Upper lobe of right lung (tissue), 1 donor: ENCODE measurements at regions not wholly inside any gene's neighbourhood (a gene's known extent, or its start where the extent isn't known, plus 50 kb on each side); places are given as distances from the start of the nearest gene placed in this dataset.

ENCODE experiments used
- ATAC-seq: fragments of 200-7000 bp; cut with Tn5 transposase; one replicate; pipeline ENCODE4 v1.9.1; 2020; ENCODE audit warnings: mild to moderate bottlenecking, moderate library complexity
- DNase-seq: peaks from one replicate; pipeline ENCODE4 v3.0.0-alpha.2; 2020
- H3K27ac ChIP-seq: fragments of 200-600 bp; one replicate; pipeline ENCODE4 v1.8.0; 2022
- H3K27me3 ChIP-seq: fragments of 200-600 bp; one replicate; pipeline ENCODE4 v1.8.0; 2022; ENCODE audit warnings: mild to moderate bottlenecking
- H3K36me3 ChIP-seq: fragments of 200-600 bp; one replicate; pipeline ENCODE4 v1.8.0; 2022
- H3K4me1 ChIP-seq: fragments of 200-600 bp; one replicate; pipeline ENCODE4 v1.8.0; 2022
- H3K4me3 ChIP-seq: fragments of 200-600 bp; one replicate; pipeline ENCODE4 v1.8.0; 2022; ENCODE audit warnings: mild to moderate bottlenecking
- H3K9me3 ChIP-seq: fragments of 200-600 bp; one replicate; pipeline ENCODE4 v1.8.0; 2022
- CTCF ChIP-seq: fragments of 200-600 bp; IDR thresholded peaks from one replicate; pipeline ENCODE4 v1.8.0; 2022; ENCODE audit warnings: antibody characterized with exemption
- intact Hi-C: fragments of 100-400 bp; cut with DNase I; formaldehyde crosslinking; loops from one replicate; pipeline ENCODE4 v1.11.0; 2022
- donor health status: DM: no; HTN: yes; CAD: no; lungs with severe emphysema.

- TF ChIP-seq CTCF = no peak
- DNase-seq (no peak), ATAC-seq (no peak)
- no peaks in the 10 kb centered on the region for H3K27me3 ChIP-seq
- H3K36me3 ChIP-seq = no peaks in the 10 kb centered on the region
- no peak overlapping the region for H3K27ac ChIP-seq
- H3K9me3 ChIP-seq = no peaks in the 10 kb centered on the region
- H3K4me3 ChIP-seq = no peak overlapping the region
- no peaks in the 10 kb centered on the region for H3K4me1 ChIP-seq
- intact Hi-C loops = no loop called here
Observed at GRCh38 chr3:174667386-174667785, 191.7 kb upstream of the NAALADL2 start.

- Histone ChIP-seq H3K27ac (no peak overlapping the region), H3K9me3 (no peaks in the 10 kb centered on the region), H3K4me3 (no peak overlapping the region), H3K36me3 (no peaks in the 10 kb centered on the region), H3K4me1 (no peaks in the 10 kb centered on the region), H3K27me3 (no peaks in the 10 kb centered on the region)
- DNase-seq = no peak
- intact Hi-C loops = no loop called here
- no peak for TF ChIP-seq CTCF
- ATAC-seq = no peak
Observed at GRCh38 chr3:174675406-174675805, 183.7 kb upstream of the NAALADL2 start.

- no peak for TF ChIP-seq CTCF
- Histone ChIP-seq H3K4me3 (no peak overlapping the region), H3K27me3 (no peaks in the 10 kb centered on the region), H3K9me3 (no peaks in the 10 kb centered on the region), H3K36me3 (no peaks in the 10 kb centered on the region), H3K4me1 (no peaks in the 10 kb centered on the region), H3K27ac (no peak overlapping the region)
- DNase-seq = no peak
- intact Hi-C loops = no loop called here
- peak; percentile 46 for ATAC-seq
Observed at GRCh38 chr3:174681784-174682183, 177.3 kb upstream of the NAALADL2 start.

- H3K9me3 ChIP-seq = no peaks in the 10 kb centered on the region
- no peak for DNase-seq
- no peaks in the 10 kb centered on the region for H3K4me1 ChIP-seq
- ATAC-seq = no peak
- no peak overlapping the region for H3K27ac ChIP-seq
- no peaks in the 10 kb centered on the region for H3K36me3 ChIP-seq
- intact Hi-C loops = no loop called here
- no peak overlapping the region for H3K4me3 ChIP-seq
- no peaks in the 10 kb centered on the region for H3K27me3 ChIP-seq
- no peak for TF ChIP-seq CTCF
Observed at GRCh38 chr3:174685796-174686195, 173.3 kb upstream of the NAALADL2 start.

- no peaks in the 10 kb centered on the region for H3K27me3 ChIP-seq
- H3K4me1 ChIP-seq = no peaks in the 10 kb centered on the region
- H3K36me3 ChIP-seq = no peaks in the 10 kb centered on the region
- DNase-seq = no peak
- ATAC-seq = no peak
- no peaks in the 10 kb centered on the region for H3K9me3 ChIP-seq
- no peak overlapping the region for H3K4me3 ChIP-seq
- no peak overlapping the region for H3K27ac ChIP-seq
- intact Hi-C loops = no loop called here
- TF ChIP-seq CTCF = no peak
Observed at GRCh38 chr3:174697310-174697709, 161.8 kb upstream of the NAALADL2 start.

- no peaks in the 10 kb centered on the region for H3K4me1 ChIP-seq
- ATAC-seq (no peak), DNase-seq (no peak)
- no peaks in the 10 kb centered on the region for H3K27me3 ChIP-seq
- H3K27ac ChIP-seq = no peak overlapping the region
- H3K4me3 ChIP-seq = no peak overlapping the region
- no peak for TF ChIP-seq CTCF
- intact Hi-C loops = no loop called here
- H3K36me3 ChIP-seq = no peaks in the 10 kb centered on the region
- no peaks in the 10 kb centered on the region for H3K9me3 ChIP-seq
Observed at GRCh38 chr3:174700736-174701135, 158.4 kb upstream of the NAALADL2 start.
